HG02981 (cell line): ENCODE measurements at regions not wholly inside any gene's neighbourhood (a gene's known extent, or its start where the extent isn't known, plus 50 kb on each side); places are given as distances from the start of the nearest gene placed in this dataset.

ENCODE experiments used
- ATAC-seq: cut with Tn5 transposase; IDR thresholded peaks from one replicate; pipeline ENCODE4 v1.9.1; 2021; ENCODE audit warnings: mild to moderate bottlenecking, moderate library complexity; ENCODE audit not compliant: unreplicated experiment

DNA sequence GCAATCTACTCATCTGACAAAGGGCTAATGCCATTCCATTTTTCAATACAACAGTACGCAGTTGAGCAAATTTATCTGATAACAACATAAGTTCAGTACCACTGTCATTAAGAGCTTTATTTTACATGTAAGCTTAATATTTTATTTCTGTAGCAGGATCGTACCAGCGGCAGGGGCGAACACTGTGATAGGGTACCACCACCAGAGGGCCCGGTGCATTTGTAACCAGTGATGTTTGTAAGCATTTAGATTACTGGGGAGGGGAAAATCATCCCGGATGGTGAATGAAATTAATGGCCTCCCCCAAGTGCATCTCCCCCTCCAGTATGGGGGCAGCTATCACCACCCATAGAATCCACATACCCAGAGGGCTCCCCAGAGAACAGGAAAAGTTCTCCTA is 179.0 kb downstream of the ADGRA3 start:
- ATAC-seq = no peak

DNA sequence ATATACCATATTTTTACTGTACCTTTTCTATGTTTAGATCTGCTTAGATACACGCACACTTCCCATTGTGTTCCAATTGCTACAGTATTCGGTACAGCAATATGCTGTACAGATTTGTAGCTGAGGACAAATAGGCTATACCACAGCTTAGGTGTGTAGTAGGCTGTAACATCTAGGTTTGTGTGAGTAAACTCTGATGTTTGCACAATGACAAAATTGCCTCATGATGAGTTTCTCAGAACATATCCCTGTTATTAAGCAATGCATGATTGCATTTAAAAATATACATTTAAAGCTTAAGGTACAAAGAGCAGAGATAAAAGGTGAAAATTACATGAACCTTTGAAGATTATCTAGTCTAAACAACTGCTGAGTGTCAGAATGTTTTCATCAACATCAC is 181.7 kb downstream of the ADGRA3 start:
- ATAC-seq = no peak

DNA sequence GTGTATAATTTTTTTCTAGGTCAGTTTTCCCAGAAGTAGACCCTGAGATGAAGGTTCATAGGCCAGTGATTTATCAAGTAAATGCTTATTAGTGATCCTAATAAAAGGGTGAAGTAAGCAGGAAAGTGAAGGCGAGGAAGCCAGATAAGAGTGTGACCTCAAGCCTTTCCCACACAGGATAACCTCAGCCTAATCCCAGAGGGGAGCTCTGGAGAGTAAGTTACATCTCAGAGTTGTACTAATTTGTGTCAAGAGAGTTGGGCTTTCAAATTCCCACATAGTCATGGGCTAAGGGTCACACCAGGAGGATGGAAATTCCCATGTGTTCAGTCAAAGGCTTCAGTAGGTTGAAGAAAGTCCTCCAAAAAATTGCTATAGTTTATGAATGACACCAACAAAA is 191.4 kb downstream of the ADGRA3 start:
- no peak for ATAC-seq

DNA sequence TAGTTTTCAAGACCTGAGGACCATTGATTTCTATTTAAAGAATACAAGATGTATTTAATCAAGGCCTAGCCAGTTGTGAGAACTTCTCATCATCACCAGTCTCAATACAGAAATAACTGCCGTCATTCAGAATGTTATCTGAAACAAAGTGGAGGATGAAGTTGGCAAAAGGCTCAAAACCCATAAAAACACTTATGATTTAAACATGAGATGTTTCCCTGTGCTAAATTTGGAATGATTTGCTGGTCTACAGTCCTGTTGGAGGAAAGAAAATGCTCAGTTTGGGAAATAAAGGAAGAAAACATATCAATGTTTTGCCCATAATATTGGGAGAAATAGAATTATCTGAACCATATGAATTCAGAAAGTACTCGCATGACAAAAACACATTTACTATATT is 192.2 kb downstream of the ADGRA3 start:
- no peak for ATAC-seq

DNA sequence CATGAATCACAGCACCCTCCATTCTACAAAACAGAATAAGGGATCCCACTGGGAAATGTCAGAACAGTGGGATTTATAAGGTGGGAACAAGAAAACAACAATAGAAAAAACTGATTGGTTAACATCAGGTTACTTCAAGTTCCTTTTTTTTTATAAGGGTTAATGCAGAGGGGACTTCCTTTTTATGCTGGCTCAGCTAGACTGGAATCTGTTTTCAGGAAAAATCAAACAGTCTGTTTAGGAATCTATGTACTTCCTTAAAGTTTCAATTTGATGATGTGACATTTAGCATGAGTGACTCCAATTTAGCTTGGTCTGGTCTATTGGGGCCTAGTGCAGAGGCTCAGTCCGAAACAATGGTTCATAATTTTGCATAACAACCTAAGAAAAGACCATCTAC is 192.9 kb downstream of the ADGRA3 start:
- ATAC-seq = no peak

DNA sequence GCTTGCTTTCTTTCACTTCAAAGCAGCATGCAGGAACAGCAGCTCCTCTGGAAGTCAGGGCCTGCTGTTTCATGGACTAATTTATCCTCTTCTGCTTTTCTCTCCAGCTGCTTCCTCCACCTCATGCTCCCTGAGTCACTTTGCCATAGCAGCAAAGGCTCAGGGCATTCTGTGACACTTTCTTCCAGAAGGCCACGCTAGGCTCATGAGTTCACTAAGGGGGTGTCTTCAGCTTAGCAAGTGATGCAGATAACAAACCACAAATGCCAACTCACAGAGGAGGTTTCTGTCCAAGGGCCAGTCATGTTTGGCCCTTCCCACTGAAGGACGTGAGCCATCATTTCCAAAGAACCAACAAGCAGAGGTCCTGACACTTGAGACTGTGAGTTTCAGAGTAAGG is 200.2 kb downstream of the ADGRA3 start:
- ATAC-seq = no peak

DNA sequence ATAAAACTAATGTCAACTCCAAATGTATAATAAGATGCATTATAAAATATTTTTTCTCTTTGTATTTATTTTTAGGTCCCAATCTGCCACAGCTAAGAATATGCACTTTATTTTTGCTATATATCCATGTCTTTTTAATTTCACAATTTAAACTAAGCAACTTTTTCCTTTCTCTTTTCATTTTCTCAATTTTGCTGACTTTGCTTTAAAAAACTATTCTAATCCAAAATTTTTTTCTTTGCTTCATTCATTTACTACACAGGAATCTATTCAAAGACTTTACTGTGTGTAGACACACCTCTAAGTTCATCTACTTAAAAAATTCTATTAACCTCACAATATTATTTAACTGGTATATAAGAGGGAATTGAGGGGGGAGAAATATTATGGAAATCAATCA is 201.9 kb downstream of the ADGRA3 start:
- ATAC-seq = no peak

DNA sequence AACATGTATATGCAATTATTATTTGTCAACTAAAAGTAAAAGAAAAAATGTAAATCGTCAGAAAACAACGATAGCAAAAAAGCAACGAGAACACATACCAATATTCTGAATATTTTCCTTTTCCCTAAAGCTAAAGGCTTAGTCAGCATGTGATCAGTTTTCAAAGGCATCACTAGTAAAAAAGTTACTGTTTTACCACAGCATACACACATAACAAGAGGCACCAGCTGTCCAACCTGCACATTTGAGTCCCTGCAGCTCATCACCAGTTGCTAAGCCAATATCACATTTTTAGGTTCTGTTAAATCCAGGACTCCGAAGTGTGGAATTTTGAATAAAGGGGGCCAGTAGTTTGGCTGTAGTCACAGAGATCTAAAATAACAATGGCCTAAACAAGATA is 203.8 kb downstream of the ADGRA3 start:
- ATAC-seq = no peak

DNA sequence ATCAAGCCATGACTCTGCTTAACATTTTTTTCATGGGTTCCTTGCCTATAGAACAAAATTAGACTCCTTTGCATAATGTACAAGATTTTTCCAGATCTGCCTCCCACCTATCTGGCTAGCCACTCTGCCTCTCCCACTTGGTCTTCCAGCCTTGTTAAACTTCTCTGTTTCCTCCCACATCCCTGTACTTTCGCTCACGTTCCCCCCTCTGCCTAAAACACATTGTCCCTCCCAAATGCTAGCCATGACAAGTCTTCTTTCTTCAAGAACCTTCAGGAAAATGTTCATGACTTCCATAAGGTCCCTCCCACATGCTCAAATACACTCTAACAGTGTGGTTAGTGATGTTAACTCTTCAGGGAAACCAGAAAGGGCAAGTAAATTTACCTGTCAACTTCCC is 214.6 kb downstream of the ADGRA3 start:
- ATAC-seq = no peak

DNA sequence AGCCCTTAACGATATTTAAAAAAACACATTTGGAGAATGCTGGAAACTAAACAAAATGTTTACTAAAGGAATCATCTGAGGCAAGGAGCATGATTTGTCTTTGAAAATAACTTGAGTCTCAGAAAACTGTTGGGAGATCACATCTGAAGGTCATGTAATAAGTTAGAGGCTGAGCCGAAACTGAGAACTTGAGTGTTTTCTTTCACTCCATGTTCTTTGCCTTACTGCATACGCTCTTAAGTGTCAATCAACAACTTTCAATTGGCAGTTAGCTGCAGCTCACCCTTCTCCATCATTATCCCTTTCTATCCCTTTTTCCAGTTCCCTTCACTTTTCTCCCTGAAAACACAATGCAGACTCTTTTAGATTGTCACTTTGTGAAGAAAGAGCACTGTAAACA is 216.2 kb downstream of the ADGRA3 start:
- no peak for ATAC-seq

DNA sequence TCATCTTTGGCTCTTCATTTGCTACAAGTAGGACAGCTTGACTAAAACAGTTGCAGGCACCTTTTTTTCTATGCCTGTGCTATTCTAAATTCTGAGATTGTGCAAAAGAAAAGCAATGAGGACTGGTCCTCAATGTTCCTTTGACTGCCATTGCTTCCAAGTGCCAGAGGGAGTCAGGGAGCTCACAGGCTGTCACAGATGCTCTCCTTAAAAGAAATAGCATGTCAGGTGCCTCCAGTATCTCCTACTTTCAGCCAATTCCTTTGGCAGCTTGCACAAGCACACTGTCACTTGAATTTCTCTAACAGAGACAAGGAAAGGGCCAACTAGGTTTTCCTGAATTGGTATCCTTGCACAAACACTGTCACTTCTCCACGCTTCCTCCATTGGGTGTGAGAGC is 228.2 kb downstream of the ADGRA3 start:
- no peak for ATAC-seq

DNA sequence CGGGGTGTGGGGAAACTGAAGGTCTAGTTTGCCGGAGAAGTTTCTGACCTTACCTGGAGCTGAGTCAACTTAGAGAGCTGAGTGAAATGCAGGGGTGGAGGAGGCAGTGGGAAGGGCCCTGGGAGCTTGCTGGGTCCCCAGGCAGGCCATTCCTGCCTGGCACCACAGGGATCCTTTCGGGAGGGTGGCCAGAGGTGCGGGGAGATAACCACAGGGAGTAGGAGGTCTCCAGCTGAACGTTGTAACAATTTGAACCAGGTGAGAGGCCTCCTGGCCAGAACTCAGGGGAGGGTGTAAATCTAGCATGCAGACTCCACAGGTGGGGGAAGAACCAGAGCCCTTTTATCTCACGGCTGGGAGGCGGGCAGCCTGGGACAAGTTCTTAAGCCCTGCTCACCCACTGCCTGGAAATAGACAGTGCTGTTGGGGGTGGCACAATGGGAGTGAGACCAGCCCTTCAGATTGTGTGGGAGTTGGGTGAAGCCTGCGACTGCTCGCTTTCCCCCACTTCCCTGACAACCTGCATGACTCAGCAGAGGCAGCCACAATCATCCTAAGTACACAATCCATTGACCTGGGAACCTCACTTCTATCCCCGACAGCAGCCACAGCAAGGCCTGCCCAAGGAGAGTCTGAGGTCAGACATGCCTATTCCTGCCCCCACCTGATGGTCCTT is 247.4 kb downstream of the ADGRA3 start:
- no peak for ATAC-seq

DNA sequence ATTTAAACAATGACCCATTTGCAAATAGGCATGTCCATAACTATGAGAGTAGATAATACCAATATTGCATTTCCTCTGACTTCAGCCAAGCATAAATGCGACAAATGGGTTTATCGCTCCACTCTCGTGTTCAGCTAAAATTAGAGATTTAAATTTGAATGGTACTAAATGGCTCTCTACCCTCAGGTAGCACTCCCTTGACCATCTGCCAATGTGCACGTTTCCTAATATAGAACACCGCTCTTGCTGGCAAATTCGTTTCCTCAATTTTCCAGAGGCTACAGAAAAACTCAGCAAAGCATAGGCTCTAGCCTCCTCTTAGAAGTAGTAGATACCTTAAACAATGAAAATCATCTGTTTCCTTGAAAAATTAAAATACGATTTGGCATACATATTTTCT is 251.6 kb downstream of the ADGRA3 start:
- no peak for ATAC-seq

DNA sequence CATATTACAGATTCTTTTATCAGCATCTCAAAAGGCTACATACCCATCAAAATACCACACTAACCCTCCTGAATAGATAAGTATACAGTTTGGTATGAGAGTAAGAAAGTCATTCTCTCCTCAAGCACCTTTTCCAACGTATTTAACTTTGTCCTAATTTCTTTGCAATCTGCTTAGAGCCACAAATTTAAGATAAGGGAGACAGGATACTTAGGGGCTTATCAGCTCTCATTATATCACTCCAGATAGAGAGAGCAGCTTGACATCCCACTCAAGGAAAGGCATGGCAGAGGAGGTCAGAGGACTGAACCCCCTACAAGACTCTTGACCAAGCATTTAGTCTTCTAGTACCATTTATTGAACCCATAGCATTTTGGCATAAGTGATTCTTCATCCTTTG is 262.4 kb downstream of the ADGRA3 start:
- ATAC-seq = no peak

DNA sequence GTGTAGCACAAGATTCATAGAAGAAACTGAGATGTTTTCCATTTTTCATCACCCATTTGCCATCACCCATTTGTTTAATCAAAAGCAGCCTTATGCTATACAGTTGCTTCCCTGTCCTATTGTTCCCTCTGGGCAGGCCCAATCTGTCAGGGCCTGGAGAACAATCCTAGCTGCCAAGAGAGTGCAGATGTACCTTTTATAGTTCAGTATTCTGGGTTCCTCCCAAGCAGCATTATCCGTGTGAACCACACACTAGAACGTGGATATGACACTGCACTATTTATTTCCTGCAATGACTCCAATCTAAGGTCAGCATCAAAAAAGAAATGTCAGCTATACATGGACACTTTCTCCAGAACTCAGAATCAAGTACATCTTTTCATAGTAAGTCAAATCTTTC is 269.0 kb downstream of the ADGRA3 start:
- ATAC-seq = no peak

DNA sequence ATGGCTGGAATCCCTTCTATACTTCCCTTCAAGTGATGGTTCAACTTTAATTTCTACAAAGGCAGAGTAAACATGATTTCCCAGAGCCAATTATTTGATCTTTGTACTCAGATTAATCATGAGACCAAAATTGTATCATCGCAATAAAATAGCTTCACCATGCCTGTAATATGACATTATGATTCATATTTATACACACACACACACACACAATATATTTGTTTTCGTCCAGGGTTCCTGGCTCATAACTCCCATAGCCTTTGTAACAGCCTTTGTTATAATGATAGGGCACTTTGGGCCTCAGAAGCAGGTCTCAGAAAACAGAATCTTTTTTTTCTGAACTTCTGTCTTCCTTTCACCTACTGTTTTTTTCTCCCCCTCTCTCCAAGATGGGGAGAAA is 270.6 kb downstream of the ADGRA3 start:
- no peak for ATAC-seq

DNA sequence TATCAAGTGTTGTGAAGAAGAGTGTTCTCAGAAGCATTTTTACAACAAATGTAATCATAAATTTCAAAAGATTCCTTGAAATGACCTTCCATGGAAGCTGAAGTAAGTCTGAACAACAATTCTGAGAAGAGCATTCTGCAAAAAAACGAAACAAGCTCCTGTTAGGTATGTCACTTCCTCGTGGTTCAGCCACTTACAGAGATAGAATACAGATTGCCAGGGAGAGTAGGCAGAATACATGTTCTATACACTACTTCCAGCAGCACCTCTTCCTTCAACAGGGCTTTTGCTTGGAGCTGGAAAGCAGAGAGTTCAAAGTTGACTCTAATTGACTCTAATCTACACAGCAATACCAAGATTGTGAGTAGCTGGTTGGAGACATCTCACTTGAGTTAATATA is 274.5 kb downstream of the ADGRA3 start:
- ATAC-seq = no peak

DNA sequence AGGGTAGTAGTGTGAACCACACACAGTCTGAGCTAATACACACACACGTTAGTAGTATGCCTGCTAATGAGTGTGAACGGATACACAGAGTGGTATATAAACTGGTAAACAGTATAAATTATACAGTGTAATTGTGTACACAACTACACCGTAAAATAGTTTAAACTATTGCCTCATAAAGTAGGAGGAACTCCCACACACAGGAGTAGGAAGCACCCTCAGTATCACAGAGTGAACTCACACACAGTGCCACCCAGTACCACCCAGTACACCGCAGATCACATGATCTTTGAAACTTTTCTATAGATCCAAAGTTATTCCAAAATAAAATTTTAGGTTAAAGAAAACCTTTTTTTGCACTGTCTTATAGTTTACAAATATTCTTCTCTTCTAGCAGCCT is 275.1 kb downstream of the ADGRA3 start:
- no peak for ATAC-seq

DNA sequence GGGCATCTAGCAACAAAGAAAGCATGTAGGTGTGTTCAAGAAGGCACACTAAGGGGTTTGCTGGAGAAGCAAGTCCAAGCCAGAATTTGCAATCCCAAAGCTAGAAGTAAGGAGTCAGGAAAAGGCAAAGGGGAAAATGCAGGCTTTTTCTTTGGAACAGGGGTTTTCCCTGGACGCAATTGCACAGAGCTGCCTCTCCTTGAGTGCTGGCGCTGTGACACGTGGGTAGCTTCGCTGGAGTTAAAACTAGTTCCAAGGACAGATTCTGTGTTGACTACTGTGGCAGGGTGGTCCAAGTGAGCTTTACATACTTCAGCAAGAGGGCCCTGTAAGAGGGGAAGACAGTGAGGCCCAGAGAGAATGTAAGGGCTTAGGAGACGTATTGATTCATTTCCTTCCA is 277.1 kb downstream of the ADGRA3 start:
- no peak for ATAC-seq

DNA sequence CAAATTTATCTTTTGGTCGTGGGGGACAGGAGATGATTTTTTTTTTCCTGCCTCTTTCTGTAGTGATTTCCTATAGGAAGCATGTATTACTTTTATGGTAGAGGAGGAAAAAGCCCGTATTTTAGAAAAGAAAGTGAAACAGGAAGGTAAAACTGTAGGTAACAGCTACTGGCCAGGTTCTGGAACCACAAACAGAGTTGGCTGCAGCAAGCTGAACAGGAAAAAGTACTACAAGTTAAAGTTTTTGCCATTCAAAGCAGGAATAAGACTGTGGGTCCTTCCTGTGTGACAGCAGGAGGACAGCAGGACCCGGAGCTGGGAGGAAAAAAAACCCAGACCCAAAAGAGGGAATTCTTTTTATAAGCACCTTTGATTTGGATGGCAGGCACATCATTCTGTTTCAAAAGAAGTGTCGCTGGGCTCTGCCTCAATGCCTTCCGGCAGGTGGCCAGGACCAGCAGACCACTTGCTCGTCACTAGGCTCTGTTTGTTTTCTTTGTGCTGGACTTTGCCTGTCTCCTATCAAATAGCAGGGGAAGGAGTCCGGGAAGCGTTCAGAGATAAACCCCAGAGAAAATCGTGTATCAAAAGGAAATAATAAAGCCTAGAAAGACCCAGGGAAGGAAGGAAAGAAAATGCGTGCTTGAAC is 277.9 kb downstream of the ADGRA3 start:
- no peak for ATAC-seq

DNA sequence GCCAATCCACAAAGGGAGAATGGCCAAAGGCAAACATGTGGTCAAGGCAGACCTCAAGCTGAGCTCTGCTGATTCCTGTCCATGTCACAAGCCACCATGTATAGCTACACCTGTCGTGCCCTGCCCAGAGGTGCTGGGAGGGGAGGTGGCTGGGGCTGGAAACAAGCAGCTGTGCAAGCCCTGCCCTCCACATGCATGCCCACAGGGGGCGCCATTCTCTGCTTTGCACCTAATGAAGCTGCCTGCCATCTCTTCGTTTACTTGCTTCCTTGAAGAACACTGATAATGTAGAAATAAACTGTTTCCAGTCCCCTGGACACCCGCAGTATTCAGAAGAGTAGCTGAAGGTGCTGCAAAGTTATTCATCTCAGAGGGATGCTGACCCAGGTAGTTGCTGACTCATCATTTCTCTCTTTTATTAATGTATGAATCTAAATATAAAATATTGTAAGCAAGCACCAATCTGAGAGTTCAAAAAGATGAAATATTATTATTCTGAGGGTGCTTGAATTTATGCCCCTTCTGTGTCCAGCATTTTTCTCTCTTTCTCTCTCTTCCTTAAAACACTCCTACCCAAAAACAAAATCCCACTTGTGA is 278.6 kb downstream of the ADGRA3 start:
- ATAC-seq = no peak

DNA sequence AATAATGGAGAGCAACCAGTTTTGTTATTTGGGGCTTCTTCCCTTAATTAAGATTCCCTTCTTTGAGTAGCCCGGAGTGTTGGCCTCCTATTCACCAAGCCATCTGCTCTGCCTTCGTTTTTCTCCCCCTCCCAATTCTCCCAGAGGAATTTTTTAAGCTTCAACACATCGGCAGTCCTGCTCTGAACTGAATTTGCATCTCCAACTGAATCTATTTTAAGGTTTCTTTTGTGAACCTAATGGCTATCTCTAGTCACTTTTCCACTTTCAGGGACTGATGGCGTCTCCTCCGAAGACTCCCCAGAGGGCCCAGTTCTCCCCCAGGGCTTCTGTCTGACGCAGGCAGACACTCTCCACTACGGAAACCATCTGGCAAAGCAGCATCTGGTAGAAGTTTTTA is 280.2 kb downstream of the ADGRA3 start:
- no peak for ATAC-seq

DNA sequence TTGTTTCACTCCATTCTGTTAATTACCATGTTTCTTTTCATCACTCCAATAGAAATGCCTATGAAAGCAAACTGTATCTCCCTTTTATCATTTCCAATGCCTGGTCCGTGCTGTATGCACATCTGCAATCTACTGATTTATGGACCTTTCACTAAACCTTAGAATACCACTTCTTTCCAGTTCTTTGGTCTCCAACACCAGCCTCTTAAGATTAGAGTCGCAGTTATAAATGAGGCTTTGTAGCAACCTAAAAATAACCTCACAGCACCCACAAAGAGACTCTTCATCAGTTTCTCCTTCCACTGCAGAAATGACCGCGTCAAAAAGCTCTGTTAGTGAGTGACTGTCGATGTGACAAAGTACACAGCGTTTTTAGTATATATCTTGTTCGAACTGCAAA is 282.6 kb downstream of the ADGRA3 start:
- no peak for ATAC-seq
